Right ventricle myocardium superior (tissue), 1 donor: ENCODE measurements at regions not wholly inside any gene's neighbourhood (a gene's known extent, or its start where the extent isn't known, plus 50 kb on each side); places are given as distances from the start of the nearest gene placed in this dataset.
A peak's percentile ranks its signal among the peaks of the same experiment; 100 is the strongest.

ENCODE experiments used
- ATAC-seq: fragments of 200-7000 bp; cut with Tn5 transposase; one replicate; pipeline ENCODE4 v1.9.1; 2020; ENCODE audit warnings: mild to moderate bottlenecking; ENCODE audit not compliant: poor library complexity
- DNase-seq: peaks from one replicate; pipeline ENCODE4 v3.0.0-alpha.2; 2020
- intact Hi-C: fragments of 100-400 bp; cut with DNase I; formaldehyde crosslinking; loops from one replicate; pipeline ENCODE4 v1.11.2; 2022
- donor health status: DM: no; HTN: yes; CAD: no; lungs with severe emphysema.

- intact Hi-C loops: loop anchor here (5.0 to 10.0 kb wide), 2 partner anchors 475 to 893 kb away; no protein-coding TSS in a partner anchor
- ATAC-seq (no peak), DNase-seq (no peak)
These were observed 555.3 kb downstream of the BUD13 start for GRCh38 chr11:116217441-116217840.

- DNase-seq (peak; percentile 64), ATAC-seq (peak; percentile 71)
- intact Hi-C loops: loop anchor here (5.0 to 10.0 kb wide), 2 partner anchors 475 to 892 kb away; no protein-coding TSS in a partner anchor
These were observed 555.8 kb downstream of the BUD13 start for GRCh38 chr11:116217006-116217405.

GRCh38 chr11:116215471-116216113, 557.2 kb downstream of the BUD13 start:
- intact Hi-C loops: loop anchor here (5.0 to 10.0 kb wide), 2 partner anchors 477 to 891 kb away; no protein-coding TSS in a partner anchor
- no peak for ATAC-seq

GRCh38 chr11:116211147-116211546, 561.6 kb downstream of the BUD13 start:
- intact Hi-C loops: loop anchor here (10.0 kb wide), 1 partner anchor 886 kb away; no protein-coding TSS in a partner anchor
- DNase-seq: no peak
- ATAC-seq: no peak

More at GRCh38 chr11:116215471-116216113, 557.2 kb downstream of the BUD13 start:
- no peak for DNase-seq

GRCh38 chr11:116210663-116211062, 562.1 kb downstream of the BUD13 start:
- ATAC-seq (no peak), DNase-seq (no peak)
- intact Hi-C loops: loop anchor here (10.0 kb wide), 1 partner anchor 886 kb away; no protein-coding TSS in a partner anchor

GRCh38 chr11:116209255-116209654, 563.5 kb downstream of the BUD13 start:
- no peak for ATAC-seq
- no peak for DNase-seq
- intact Hi-C loops: no loop called here

GRCh38 chr11:116207421-116208141, 565.2 kb downstream of the BUD13 start:
- intact Hi-C loops: no loop called here
- DNase-seq (no peak), ATAC-seq (no peak)

GRCh38 chr11:116207019-116207418, 565.8 kb downstream of the BUD13 start:
- DNase-seq: no peak
- ATAC-seq: no peak
- intact Hi-C loops: no loop called here

GRCh38 chr11:116202922-116203321, 569.9 kb downstream of the BUD13 start:
- no peak for DNase-seq
- intact Hi-C loops: no loop called here
- ATAC-seq: no peak

GRCh38 chr11:116200564-116200963, 572.2 kb downstream of the BUD13 start:
- intact Hi-C loops: no loop called here
- no peak for DNase-seq
- no peak for ATAC-seq

- DNase-seq (peak; percentile 74), ATAC-seq (peak; percentile 90)
These were observed 573.6 kb downstream of the BUD13 start for GRCh38 chr11:116199182-116199581.

GRCh38 chr11:116194156-116194904, 578.5 kb downstream of the BUD13 start:
- DNase-seq (no peak), ATAC-seq (no peak)
- intact Hi-C loops: no loop called here

More at GRCh38 chr11:116199182-116199581, 573.6 kb downstream of the BUD13 start:
- intact Hi-C loops: no loop called here

- ATAC-seq (peak; percentile 46), DNase-seq (peak; percentile 48)
- intact Hi-C loops: no loop called here
These were observed 579.3 kb downstream of the BUD13 start for GRCh38 chr11:116193321-116194131.

- DNase-seq (no peak), ATAC-seq (no peak)
- intact Hi-C loops: no loop called here
These were observed 580.1 kb downstream of the BUD13 start for GRCh38 chr11:116192509-116193210.

GRCh38 chr11:116190861-116191260, 581.9 kb downstream of the BUD13 start:
- intact Hi-C loops: no loop called here
- DNase-seq (no peak), ATAC-seq (no peak)

- DNase-seq: no peak
- intact Hi-C loops: no loop called here
- no peak for ATAC-seq
These were observed 583.2 kb downstream of the BUD13 start for GRCh38 chr11:116189408-116190170.

GRCh38 chr11:116188350-116188749, 584.4 kb downstream of the BUD13 start:
- ATAC-seq (no peak), DNase-seq (no peak)
- intact Hi-C loops: no loop called here
